ENCODE measurements at regions not wholly inside any gene's neighbourhood (a gene's known extent, or its start where the extent isn't known, plus 50 kb on each side); places are given as distances from the start of the nearest gene placed in this dataset.
"Not testable (repeated sequence)": the region's sequence is repeated elsewhere in the genome, so short reads cannot be mapped to it uniquely, and the experiment has no call there.

- 73% methylated on average over 4 of the region's 4 CpGs for WGBS
- Histone ChIP-seq H3K9ac (ENCODE audit: low read depth in 1 of 2, low read length in 2 of 2) (no peak overlapping the region), H3K4me3 (ENCODE audit: low read depth in 1 of 3, low read length in 3 of 3) (no peak overlapping the region), H3K27ac (ENCODE audit: low read depth in 1 of 2, low read length in 2 of 2) (no peak overlapping the region), H3K27me3 (ENCODE audit: control insufficient read depth in 4 of 4, insufficient read depth in 4 of 4, low read length in 3 of 4) (peaks cover 0 to 3% (median 0%) of the 10 kb centered on the region in 4 donors), H3K36me3 (ENCODE audit: control insufficient read depth in 4 of 4, insufficient read depth in 3 of 4, low read depth in 1 of 4, low read length in 3 of 4) (no peaks in the 10 kb centered on the region), H3K4me1 (ENCODE audit: control insufficient read depth in 4 of 4, insufficient read depth in 4 of 4, low read length in 3 of 4) (no peaks in the 10 kb centered on the region), H3K9me3 (ENCODE audit: control insufficient read depth in 4 of 4, low read length in 3 of 4) (peaks cover 7 to 21% (median 12%) of the 10 kb centered on the region in 4 donors)
- TF ChIP-seq CTCF (IDR thresholded peaks at IDR 0.05; ENCODE audit: low read depth, low read length, missing input control) (no peak), REST (IDR thresholded peaks at IDR 0.05) (no peak), ZBTB33 (IDR thresholded peaks at IDR 0.05) (no peak), EGR1 (IDR thresholded peaks at IDR 0.05; ENCODE audit: low read depth in 2 of 2) (no peak), YY1 (IDR thresholded peaks at IDR 0.05) (no peak), HNF4G (IDR thresholded peaks at IDR 0.05) (no peak), FOXA2 (IDR thresholded peaks at IDR 0.05) (no peak), HNF4A (conservative IDR thresholded peaks at IDR 0.05) (no peak), JUND (IDR thresholded peaks at IDR 0.05) (no peak)
- TF ChIP-seq, protein P1, sequence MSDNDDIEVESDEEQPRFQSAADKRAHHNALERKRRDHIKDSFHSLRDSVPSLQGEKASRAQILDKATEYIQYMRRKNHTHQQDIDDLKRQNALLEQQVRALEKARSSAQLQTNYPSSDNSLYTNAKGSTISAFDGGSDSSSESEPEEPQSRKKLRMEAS (IDR thresholded peaks at IDR 0.05) = no peak
- no peak for DNase-seq (ENCODE audit: low spot score)
Observed at GRCh38 chr1:4256351-4256750, 356.3 kb upstream of the C1orf174 start.

- peaks cover 7 to 21% (median 12%) of the 10 kb centered on the region in 4 donors for H3K9me3 ChIP-seq (ENCODE audit: control insufficient read depth in 4 of 4, low read length in 3 of 4)
- not testable (repeated sequence) for H3K4me3 ChIP-seq (ENCODE audit: low read depth in 1 of 3, low read length in 3 of 3); DNase-seq (ENCODE audit: low spot score); H3K4me1 ChIP-seq (ENCODE audit: control insufficient read depth in 4 of 4, insufficient read depth in 4 of 4, low read length in 3 of 4); H3K27me3 ChIP-seq (ENCODE audit: control insufficient read depth in 4 of 4, insufficient read depth in 4 of 4, low read length in 3 of 4); H3K27ac ChIP-seq (ENCODE audit: low read depth in 1 of 2, low read length in 2 of 2); H3K36me3 ChIP-seq (ENCODE audit: control insufficient read depth in 4 of 4, insufficient read depth in 3 of 4, low read depth in 1 of 4, low read length in 3 of 4); H3K9ac ChIP-seq (ENCODE audit: low read depth in 1 of 2, low read length in 2 of 2)
- 88% methylated on average over 2 of the region's 2 CpGs for WGBS
Observed at GRCh38 chr1:4258146-4258777, 358.2 kb upstream of the C1orf174 start.
